ENCODE measurements at regions not wholly inside any gene's neighbourhood (a gene's known extent, or its start where the extent isn't known, plus 50 kb on each side); places are given as distances from the start of the nearest gene placed in this dataset.
"Not testable (repeated sequence)": the region's sequence is repeated elsewhere in the genome, so short reads cannot be mapped to it uniquely, and the experiment has no call there.

DNA sequence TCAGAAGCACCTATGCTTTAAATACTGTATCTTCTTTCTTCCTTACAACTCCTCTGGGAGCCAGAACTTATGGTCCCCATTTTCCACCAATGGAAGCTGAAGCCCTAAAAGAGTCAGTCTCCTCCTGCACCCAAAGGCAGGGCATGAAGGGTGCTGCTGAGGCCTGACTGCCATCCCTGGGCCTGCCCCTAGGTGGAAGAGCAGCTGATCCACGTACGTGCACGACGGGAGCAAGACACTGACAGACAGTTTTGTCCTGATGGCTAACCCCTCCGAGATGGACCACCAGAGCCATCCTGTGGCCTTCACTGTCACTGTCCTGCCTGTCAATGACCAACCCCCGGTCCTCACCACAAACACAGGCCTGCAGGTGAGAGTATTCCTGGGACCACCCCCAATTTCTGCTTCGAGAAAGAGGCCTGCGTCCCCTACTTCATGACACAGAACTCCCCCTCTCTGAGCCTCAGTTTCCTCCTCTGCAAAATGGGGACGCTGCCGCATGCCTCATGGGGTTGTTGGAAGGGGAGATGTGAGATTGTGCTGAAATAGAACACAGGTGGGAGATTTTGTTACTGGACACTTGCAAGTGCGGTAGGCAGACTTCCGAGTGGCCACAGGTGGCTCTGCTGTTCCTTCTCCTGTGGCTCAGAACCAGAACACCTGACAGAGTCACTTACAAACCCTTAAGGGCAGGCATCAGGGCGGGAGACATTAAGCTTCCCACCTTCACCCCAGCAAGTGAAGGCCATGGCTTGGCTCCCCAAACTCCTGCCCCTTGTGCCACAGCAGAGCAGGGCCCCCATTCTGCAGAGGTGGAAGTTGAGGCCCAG is 175.4 kb downstream of the TBC1D2B start:
- no peak overlapping the region for H3K4me3 ChIP-seq (ENCODE audit: low read length)
- TF ChIP-seq ZNF274 (IDR thresholded peaks at IDR 0.05; ENCODE audit: low read depth, low read length): no peak

DNA sequence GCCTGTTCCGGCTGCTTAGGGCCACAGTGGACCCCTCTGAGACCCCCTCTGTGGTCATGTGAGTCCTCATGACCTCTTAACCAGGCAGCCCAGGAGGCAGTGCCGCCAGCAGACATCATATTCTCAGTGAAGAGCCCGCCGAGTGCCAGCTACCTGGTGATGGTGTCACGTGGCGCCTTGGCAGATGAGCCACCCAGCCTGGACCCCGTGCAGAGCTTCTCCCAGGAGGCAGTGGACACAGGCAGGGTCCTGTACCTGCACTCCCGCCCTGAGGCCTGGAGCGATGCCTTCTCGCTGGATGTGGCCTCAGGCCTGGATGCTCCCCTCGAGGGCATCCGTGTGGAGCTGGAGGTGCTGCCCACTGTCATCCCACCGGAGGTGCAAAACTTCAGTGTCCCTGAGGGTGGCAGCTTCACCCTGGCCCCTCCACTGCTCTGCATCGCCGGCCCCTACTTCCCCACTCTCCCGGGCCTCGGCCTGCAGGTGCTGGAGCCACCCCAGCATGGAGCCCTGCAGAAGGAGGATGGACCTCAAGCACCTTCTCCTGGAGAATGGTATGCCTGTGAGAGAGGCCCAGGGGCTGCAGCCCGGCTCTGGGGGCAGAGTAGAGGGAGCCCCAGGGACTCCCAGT is 176.1 kb downstream of the TBC1D2B start:
- no peak overlapping the region for H3K4me3 ChIP-seq (ENCODE audit: low read length)
- TF ChIP-seq ZNF274 (IDR thresholded peaks at IDR 0.05; ENCODE audit: low read depth, low read length): no peak

DNA sequence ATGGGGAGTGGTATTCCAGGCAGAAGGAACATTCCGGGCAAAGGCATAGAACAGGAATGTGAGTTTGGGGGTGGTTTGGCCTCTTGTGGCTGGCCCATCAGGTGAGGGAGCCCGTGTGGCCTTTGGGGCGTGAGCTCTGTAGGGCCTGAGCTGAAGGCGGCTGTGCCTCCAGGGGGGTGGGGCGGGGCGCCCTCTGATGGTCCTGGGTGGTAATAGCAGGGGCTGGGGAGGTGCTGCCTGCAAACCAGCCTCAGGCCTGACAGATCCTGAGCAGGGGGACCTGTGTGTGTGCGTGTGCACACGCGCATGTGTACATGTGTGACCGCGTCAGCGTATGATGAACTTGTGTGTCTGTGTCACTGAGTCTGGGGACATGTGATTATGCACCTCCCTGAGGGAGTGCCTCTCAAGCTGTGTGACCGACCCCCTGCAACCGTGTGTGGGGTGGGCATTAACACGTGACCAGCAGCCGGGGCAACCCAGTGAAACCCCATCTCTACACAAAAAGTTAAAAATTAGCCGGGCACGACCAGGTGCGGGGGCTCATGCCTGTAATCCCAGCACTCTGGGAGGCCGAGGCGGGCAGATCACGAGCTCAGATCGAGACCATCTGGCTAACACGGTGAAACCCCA is 177.1 kb downstream of the TBC1D2B start:
- not testable (repeated sequence) for H3K4me3 ChIP-seq (ENCODE audit: low read length)

DNA sequence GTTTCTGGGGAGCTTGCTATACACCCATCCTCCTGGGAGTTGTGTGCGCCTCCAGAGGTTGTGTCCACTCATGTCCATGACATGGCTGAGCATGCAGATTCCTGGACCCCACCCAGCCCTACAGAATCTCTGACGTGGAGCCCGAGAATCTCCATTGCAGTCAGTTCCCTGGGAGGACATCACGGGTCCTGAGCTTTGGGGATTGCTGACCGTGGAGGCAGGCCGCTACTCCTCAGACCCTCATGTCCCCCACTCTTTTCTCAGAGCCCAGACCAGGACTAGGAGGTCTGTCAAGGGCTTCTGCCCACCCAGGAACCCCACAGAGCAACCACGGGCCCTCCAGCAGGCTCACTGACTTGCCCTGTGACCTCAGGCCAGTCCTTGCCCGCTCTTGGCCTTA is 177.7 kb downstream of the TBC1D2B start:
- not testable (repeated sequence) for H3K4me3 ChIP-seq (ENCODE audit: low read length)

DNA sequence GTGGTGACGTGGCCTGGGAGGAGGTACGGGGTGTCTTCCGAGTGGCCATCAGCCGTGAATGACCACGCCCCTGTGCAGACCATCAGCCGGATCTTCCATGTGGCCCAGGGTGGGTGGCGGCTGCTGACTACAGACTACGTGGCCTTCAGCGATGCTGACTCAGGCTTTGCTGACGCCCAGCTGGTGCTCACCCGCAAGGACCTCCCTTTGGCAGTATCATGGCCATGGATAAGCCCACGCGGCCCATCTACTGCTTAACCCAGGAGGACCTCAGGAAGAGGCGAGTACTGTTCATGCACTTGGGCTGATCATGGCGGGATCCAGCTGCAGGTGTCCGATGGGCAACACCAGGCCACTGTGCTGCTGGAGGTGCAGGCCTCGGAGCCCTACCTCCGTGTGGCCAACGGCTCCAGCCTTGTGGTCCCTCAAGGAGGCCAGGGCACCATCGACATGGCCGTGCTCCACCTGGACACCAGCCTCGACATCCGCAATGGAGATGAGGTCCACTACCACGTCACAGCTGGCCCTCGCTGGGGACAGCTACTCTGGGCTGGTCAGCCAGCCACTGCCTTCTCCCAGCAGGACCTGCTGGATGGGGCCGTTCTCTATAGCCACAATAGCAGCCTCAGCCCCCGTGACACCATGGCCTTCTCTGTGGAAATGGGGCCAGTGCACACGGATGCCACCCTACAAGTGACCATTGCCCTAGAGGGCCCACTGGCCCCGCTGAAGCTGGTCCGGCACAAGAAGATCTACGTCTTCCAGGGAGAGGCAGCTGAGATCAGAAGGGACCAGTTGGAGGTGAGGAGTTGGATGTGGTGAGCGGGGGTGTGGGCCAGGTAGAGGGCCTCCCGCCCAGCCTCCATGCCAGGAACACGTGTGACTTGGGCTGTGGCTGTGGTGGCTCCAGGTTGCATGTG is 178.4 kb downstream of the TBC1D2B start:
- no peak overlapping the region for H3K4me3 ChIP-seq (ENCODE audit: low read length)
- no peak for TF ChIP-seq ZNF274 (IDR thresholded peaks at IDR 0.05; ENCODE audit: low read depth, low read length)

GRCh38 chr15:77897896-77898406 is 179.6 kb downstream of the TBC1D2B start:
- H3K4me3 ChIP-seq (ENCODE audit: low read length): no peak overlapping the region
- TF ChIP-seq ZNF274 (IDR thresholded peaks at IDR 0.05; ENCODE audit: low read depth, low read length): no peak

- H3K4me3 ChIP-seq (ENCODE audit: low read length): not testable (repeated sequence)
Measured at GRCh38 chr15:77897113-77897895, 180.2 kb downstream of the TBC1D2B start.

DNA sequence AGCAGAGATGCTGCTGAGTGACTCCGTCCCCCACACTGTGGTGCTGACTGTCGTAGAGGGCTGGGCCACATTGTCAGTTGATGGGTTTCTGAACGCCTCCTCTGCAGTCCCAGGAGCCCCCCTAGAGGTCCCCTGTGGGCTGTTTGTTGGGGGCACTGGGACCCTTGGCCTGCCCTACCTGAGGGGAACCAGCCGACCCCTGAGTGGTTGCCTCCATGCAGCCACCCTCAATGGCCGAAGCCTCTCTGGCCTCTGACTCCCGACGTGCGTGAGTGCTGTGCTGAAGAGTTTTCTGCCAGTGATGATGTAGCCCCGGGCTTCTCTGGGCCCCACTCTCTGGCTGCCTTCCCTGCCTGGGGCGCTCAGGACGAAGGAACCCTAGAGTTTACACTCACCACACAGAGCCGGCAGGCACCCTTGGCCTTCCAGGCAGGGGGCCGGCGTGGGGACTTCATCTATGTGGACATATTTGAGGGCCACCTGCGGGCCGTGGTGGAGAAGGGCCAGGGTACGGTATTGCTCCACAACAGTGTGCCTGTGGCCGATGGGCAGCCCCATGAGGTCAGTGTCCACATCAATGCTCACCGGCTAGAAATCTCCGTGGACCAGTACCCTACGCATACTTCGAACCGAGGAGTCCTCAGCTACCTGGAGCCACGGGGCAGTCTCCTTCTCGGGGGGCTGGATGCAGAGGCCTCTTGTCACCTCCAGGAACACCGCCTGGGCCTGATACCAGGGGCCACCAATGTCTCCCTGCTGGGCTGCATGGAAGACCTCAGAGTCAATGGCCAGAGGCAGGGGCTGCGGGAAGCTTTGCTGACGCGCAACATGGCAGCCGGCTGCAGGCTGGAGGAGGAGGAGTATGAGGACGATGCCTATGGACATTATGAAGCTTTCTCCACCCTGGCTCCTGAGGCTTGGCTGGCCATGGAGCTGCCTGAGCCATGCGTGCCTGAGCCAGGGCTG is 181.1 kb downstream of the TBC1D2B start:
- H3K4me3 ChIP-seq (ENCODE audit: low read length): not testable (repeated sequence)

- no peak for TF ChIP-seq ZNF274 (IDR thresholded peaks at IDR 0.05; ENCODE audit: low read depth, low read length)
- H3K4me3 ChIP-seq (ENCODE audit: low read length): no peak overlapping the region
Measured at GRCh38 chr15:77895742-77896141, 181.8 kb downstream of the TBC1D2B start.

- not testable (repeated sequence) for H3K4me3 ChIP-seq (ENCODE audit: low read length)
Measured at GRCh38 chr15:77895145-77895544, 182.4 kb downstream of the TBC1D2B start.

DNA sequence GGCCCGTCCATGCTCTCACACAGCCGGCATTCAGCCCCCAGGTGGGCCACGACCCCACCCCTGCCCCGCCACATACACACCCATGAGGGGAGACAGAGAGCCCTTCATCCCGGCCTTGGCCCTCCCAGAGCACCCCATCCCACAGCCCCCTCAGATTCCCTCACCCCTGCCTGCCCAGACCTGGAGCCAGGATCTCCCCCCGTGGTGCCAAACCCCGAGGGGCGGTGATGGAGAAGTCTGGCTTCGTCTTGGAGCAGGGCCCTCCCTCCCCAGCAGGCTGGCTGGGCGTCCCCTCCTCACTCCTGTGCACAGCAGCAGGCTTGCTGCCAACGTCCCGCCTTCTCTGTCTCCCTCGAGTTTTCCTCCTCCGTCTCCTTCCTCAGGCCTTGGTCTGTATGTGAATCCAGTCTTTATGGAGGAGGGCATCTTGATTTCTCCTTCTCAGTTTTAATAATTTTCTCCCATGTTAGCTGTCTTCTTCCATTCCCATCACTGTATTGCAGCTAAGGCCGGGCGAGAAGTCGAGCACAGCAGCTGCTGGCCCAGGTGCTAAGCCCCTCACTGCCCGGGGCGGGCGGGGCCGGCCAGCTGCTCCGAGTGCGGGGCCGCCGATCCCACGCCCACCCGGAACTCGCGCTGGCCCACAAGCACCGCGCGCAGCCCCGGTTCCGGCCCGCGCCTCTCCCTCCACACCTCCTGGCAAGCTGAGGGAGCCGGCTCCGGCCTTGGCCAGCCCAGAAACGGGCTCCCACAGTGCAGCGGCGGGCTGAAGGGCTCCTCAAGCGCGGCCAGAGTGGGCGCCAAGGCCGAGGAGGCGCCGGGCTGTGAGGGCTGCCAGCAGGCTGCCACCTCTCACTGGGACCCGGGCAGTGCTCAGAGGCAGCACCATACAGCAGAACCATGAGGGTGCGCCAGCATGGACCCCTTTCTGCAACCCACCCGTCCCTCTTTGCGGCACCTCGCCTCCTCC is 183.6 kb downstream of the TBC1D2B start:
- H3K4me3 ChIP-seq (ENCODE audit: low read length): not testable (repeated sequence)

GRCh38 chr15:77893246-77893645 is 184.3 kb downstream of the TBC1D2B start:
- H3K4me3 ChIP-seq (ENCODE audit: low read length): not testable (repeated sequence)

Data from GM08714 (cell line).